ENCODE measurements at regions not wholly inside any gene's neighbourhood (a gene's known extent, or its start where the extent isn't known, plus 50 kb on each side); places are given as distances from the start of the nearest gene placed in this dataset.

GRCh38 chr16:73743665-73744496 lies 552.7 kb upstream of the PSMD7 start:
- no peak overlapping the region for H3K4me3 ChIP-seq (ENCODE audit: low read depth, low read length)

GRCh38 chr16:73739049-73739769 lies 557.4 kb upstream of the PSMD7 start:
- TF ChIP-seq CTCF (IDR thresholded peaks at IDR 0.05; ENCODE audit: low read depth, low read length): no peak
- H3K4me3 ChIP-seq (ENCODE audit: low read depth, low read length): no peak overlapping the region

More at GRCh38 chr16:73743665-73744496, 552.7 kb upstream of the PSMD7 start:
- TF ChIP-seq CTCF (IDR thresholded peaks at IDR 0.05; ENCODE audit: low read depth, low read length): no peak

- no peak overlapping the region for H3K4me3 ChIP-seq (ENCODE audit: low read depth, low read length)
- no peak for TF ChIP-seq CTCF (IDR thresholded peaks at IDR 0.05; ENCODE audit: low read depth, low read length)
Observed at GRCh38 chr16:73738266-73738665, 558.3 kb upstream of the PSMD7 start.

GRCh38 chr16:73737637-73738036 lies 559.0 kb upstream of the PSMD7 start:
- no peak for TF ChIP-seq CTCF (IDR thresholded peaks at IDR 0.05; ENCODE audit: low read depth, low read length)
- no peak overlapping the region for H3K4me3 ChIP-seq (ENCODE audit: low read depth, low read length)

- H3K4me3 ChIP-seq (ENCODE audit: low read depth, low read length): no peak overlapping the region
- no peak for TF ChIP-seq CTCF (IDR thresholded peaks at IDR 0.05; ENCODE audit: low read depth, low read length)
Observed at GRCh38 chr16:73735954-73736353, 560.7 kb upstream of the PSMD7 start.

- no peak for TF ChIP-seq CTCF (IDR thresholded peaks at IDR 0.05; ENCODE audit: low read depth, low read length)
- no peak overlapping the region for H3K4me3 ChIP-seq (ENCODE audit: low read depth, low read length)
Observed at GRCh38 chr16:73735018-73735417, 561.6 kb upstream of the PSMD7 start.

- no peak overlapping the region for H3K4me3 ChIP-seq (ENCODE audit: low read depth, low read length)
- no peak for TF ChIP-seq CTCF (IDR thresholded peaks at IDR 0.05; ENCODE audit: low read depth, low read length)
Observed at GRCh38 chr16:73732681-73733080, 563.9 kb upstream of the PSMD7 start.

All from WI38 (cell line).